ENCODE measurements at regions not wholly inside any gene's neighbourhood (a gene's known extent, or its start where the extent isn't known, plus 50 kb on each side); places are given as distances from the start of the nearest gene placed in this dataset.

GRCh38 chrX:45683914-45684313 lies 483.2 kb upstream of the DIPK2B start:
- H3K36me3 ChIP-seq, result no peaks in the 10 kb centered on the region
- H3K9me3 ChIP-seq, result no peaks in the 10 kb centered on the region
- intact Hi-C loops (cut with DNase I), result no loop called here
- no peaks in the 10 kb centered on the region for H3K4me1 ChIP-seq
- WGBS (ENCODE audit: insufficient coverage, low coverage, low lambda C conversion rate, missing lambda C conversion rate), result 0% methylated on average over 1 of the region's 1 CpG
- H3K27me3 ChIP-seq, result no peaks in the 10 kb centered on the region
- H3K27ac ChIP-seq, result no peak overlapping the region
- no peak for ATAC-seq
- H3K4me3 ChIP-seq, result no peak overlapping the region
- no peak for DNase-seq
- TF ChIP-seq POLR2A (IDR thresholded peaks at IDR 0.05), result no peak
- TF ChIP-seq, protein P1, sequence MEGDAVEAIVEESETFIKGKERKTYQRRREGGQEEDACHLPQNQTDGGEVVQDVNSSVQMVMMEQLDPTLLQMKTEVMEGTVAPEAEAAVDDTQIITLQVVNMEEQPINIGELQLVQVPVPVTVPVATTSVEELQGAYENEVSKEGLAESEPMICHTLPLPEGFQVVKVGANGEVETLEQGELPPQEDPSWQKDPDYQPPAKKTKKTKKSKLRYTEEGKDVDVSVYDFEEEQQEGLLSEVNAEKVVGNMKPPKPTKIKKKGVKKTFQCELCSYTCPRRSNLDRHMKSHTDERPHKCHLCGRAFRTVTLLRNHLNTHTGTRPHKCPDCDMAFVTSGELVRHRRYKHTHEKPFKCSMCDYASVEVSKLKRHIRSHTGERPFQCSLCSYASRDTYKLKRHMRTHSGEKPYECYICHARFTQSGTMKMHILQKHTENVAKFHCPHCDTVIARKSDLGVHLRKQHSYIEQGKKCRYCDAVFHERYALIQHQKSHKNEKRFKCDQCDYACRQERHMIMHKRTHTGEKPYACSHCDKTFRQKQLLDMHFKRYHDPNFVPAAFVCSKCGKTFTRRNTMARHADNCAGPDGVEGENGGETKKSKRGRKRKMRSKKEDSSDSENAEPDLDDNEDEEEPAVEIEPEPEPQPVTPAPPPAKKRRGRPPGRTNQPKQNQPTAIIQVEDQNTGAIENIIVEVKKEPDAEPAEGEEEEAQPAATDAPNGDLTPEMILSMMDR (IDR thresholded peaks at IDR 0.05), result no peak

DNA sequence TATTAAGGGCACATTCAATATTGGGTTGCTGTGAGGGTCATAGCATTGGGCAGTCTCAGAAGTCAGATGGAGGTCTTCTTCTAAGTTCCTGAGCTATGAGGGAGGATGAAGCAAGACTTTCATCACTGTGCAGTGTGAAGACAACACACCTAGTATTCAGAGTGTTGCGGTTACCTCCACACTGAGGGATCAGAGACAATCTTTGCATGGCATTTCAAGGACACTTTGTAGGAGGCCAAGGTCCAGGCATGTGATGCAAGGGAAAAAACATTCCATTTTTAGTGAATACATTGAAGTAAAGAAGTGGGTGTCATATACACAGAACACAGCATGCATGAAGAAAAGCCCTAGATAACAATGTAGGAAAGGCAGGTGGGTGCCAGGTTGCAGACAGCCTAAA lies 481.2 kb upstream of the DIPK2B start:
- Histone ChIP-seq H3K4me1 (no peaks in the 10 kb centered on the region), H3K4me3 (no peak overlapping the region), H3K9me3 (no peaks in the 10 kb centered on the region), H3K27ac (no peak overlapping the region), H3K36me3 (no peaks in the 10 kb centered on the region), H3K27me3 (no peaks in the 10 kb centered on the region)
- TF ChIP-seq, protein P1 (IDR thresholded peaks at IDR 0.05), result no peak
- TF ChIP-seq POLR2A (IDR thresholded peaks at IDR 0.05), result no peak
- intact Hi-C loops (cut with DNase I), result no loop called here
- ATAC-seq, result no peak
- no peak for DNase-seq
- WGBS (ENCODE audit: insufficient coverage, low coverage, low lambda C conversion rate, missing lambda C conversion rate), result 100% methylated on average over 1 of the region's 1 CpG

DNA sequence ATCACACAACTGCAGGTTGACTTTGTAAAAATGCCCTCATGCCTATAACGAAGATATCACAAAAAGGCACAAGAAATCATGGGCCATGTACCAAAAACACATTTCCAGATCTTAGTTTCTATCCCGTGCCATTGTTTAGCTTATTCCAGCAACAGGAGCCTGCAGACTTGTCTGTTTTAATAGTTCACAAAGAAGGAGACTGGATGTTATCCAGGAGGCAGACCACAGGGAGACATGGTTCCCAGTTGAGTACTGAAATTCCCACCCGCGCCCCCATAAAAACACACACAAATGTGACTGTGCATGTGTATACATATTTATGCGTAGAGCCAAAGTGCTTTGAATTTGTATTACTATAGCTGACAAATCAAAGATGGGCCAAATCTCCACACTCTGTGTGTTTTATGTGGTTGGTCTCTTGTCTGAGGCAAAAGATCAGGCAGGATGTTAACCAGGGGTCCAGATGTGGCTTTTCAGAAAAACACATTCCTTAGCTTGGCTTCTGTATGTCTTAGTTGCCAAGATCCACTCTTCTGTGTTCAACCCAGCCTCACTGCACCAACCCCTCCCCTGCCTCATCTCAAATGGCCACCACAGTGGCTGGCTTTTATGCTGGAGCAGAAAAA lies 469.2 kb upstream of the DIPK2B start:
- 70% methylated on average over 5 of the region's 5 CpGs for WGBS (ENCODE audit: insufficient coverage, low coverage, low lambda C conversion rate, missing lambda C conversion rate)
- Histone ChIP-seq H3K36me3 (no peaks in the 10 kb centered on the region), H3K4me1 (no peaks in the 10 kb centered on the region), H3K27ac (no peak overlapping the region), H3K4me3 (no peak overlapping the region), H3K27me3 (no peaks in the 10 kb centered on the region), H3K9me3 (no peaks in the 10 kb centered on the region)
- DNase-seq, result no peak
- intact Hi-C loops (cut with DNase I), result no loop called here
- no peak for TF ChIP-seq POLR2A (IDR thresholded peaks at IDR 0.05)
- TF ChIP-seq, protein P1 (IDR thresholded peaks at IDR 0.05), result no peak
- ATAC-seq, result no peak

- WGBS (ENCODE audit: insufficient coverage, low coverage, low lambda C conversion rate, missing lambda C conversion rate), result 46% methylated on average over 6 of the region's 6 CpGs
- DNase-seq (no peak), ATAC-seq (no peak)
- intact Hi-C loops (cut with DNase I), result no loop called here
- Histone ChIP-seq H3K27me3 (no peaks in the 10 kb centered on the region), H3K4me3 (no peak overlapping the region), H3K27ac (no peak overlapping the region), H3K4me1 (no peaks in the 10 kb centered on the region), H3K36me3 (no peaks in the 10 kb centered on the region), H3K9me3 (no peaks in the 10 kb centered on the region)
- TF ChIP-seq, protein P1 (IDR thresholded peaks at IDR 0.05), result no peak
- TF ChIP-seq POLR2A (IDR thresholded peaks at IDR 0.05), result no peak
Observed at GRCh38 chrX:45668686-45669443, 468.2 kb upstream of the DIPK2B start.
